Activated naive CD8-positive, alpha-beta T cell treated with anti-CD3 and anti-CD28 coated beads, Interleukin-2, amount 10 ng/mL, durations not matched to agents 7 days and 5 days (primary cell): ENCODE measurements at regions not wholly inside any gene's neighbourhood (a gene's known extent, or its start where the extent isn't known, plus 50 kb on each side); places are given as distances from the start of the nearest gene placed in this dataset.

Source experiments
- ATAC-seq: fragments of 150-1000 bp; cut with Tn5 transposase; one replicate; pipeline ENCODE4 v1.10.0; 2021; ENCODE audit warnings: low read depth, moderate library complexity
- POLR2A ChIA-PET: fragments of 350-600 bp; sonication (Branson Sonifier 250); formaldehyde crosslinking; loops from one replicate; lab custom pipeline; 2021; ENCODE audit warnings: antibody characterized with exemption; lab: Charles Lee
- DNase-seq: peaks from one replicate; pipeline ENCODE4 v3.0.0; 2021
- H3K27ac Mint-ChIP-seq: one replicate; pipeline ENCODE4 v1.8.0; 2022; ENCODE audit warnings: mild to moderate bottlenecking, mixed read lengths
- H3K27me3 Mint-ChIP-seq: one replicate; pipeline ENCODE4 v1.8.0; 2022; ENCODE audit warnings: mild to moderate bottlenecking, moderate library complexity, mixed read lengths
- H3K36me3 Mint-ChIP-seq: one replicate; pipeline ENCODE4 v1.8.0; 2021; ENCODE audit warnings: mild to moderate bottlenecking, mixed read lengths
- H3K4me1 Mint-ChIP-seq: one replicate; pipeline ENCODE4 v1.8.0; 2021; ENCODE audit warnings: mixed read lengths
- H3K4me3 Mint-ChIP-seq: one replicate; pipeline ENCODE4 v1.8.0; 2022; ENCODE audit warnings: mild to moderate bottlenecking, moderate library complexity, mixed read lengths
- H3K9me3 Mint-ChIP-seq: one replicate; pipeline ENCODE4 v1.8.0; 2021; ENCODE audit warnings: mixed read lengths

- no peak for ATAC-seq
- POLR2A ChIA-PET: no interaction called here
- no peak overlapping the region for H3K27ac Mint-ChIP-seq
Measured at GRCh38 chr18:24983566-24984139, 368.3 kb downstream of the ZNF521 start.

GRCh38 chr18:24985586-24985985 is 366.4 kb downstream of the ZNF521 start:
- no peak for ATAC-seq
- Mint-ChIP-seq H3K4me3 (no peak overlapping the region), H3K36me3 (no peaks in the 10 kb centered on the region), H3K4me1 (no peaks in the 10 kb centered on the region), H3K27me3 (peaks cover 2% of the 10 kb centered on the region), H3K27ac (no peak overlapping the region), H3K9me3 (peaks cover 3% of the 10 kb centered on the region)
- POLR2A ChIA-PET: no interaction called here
- DNase-seq: no peak

More at GRCh38 chr18:24983566-24984139, 368.3 kb downstream of the ZNF521 start:
- Mint-ChIP-seq H3K4me3 (no peak overlapping the region), H3K27me3 (peaks cover 2% of the 10 kb centered on the region), H3K9me3 (peaks cover 3% of the 10 kb centered on the region), H3K4me1 (no peaks in the 10 kb centered on the region), H3K36me3 (no peaks in the 10 kb centered on the region)
- DNase-seq: no peak

- peaks cover 2% of the 10 kb centered on the region for H3K27me3 Mint-ChIP-seq
- H3K9me3 Mint-ChIP-seq: peaks cover 5% of the 10 kb centered on the region
- ATAC-seq: no peak
- H3K4me3 Mint-ChIP-seq: no peak overlapping the region
- H3K36me3 Mint-ChIP-seq: no peaks in the 10 kb centered on the region
- POLR2A ChIA-PET: no interaction called here
- DNase-seq: no peak
- H3K27ac Mint-ChIP-seq: no peak overlapping the region
- H3K4me1 Mint-ChIP-seq: no peaks in the 10 kb centered on the region
Measured at GRCh38 chr18:24986666-24987302, 365.2 kb downstream of the ZNF521 start.

- DNase-seq (no peak), ATAC-seq (no peak)
- H3K27me3 Mint-ChIP-seq: peaks cover 2% of the 10 kb centered on the region
- no peaks in the 10 kb centered on the region for H3K4me1 Mint-ChIP-seq
- no peaks in the 10 kb centered on the region for H3K36me3 Mint-ChIP-seq
- peaks cover 5% of the 10 kb centered on the region for H3K9me3 Mint-ChIP-seq
- no peak overlapping the region for H3K4me3 Mint-ChIP-seq
- no peak overlapping the region for H3K27ac Mint-ChIP-seq
- POLR2A ChIA-PET: no interaction called here
Measured at GRCh38 chr18:24987303-24988252, 364.4 kb downstream of the ZNF521 start.

- peaks cover 2% of the 10 kb centered on the region for H3K27me3 Mint-ChIP-seq
- no peaks in the 10 kb centered on the region for H3K4me1 Mint-ChIP-seq
- ATAC-seq (no peak), DNase-seq (no peak)
- no peak overlapping the region for H3K4me3 Mint-ChIP-seq
- no peak overlapping the region for H3K27ac Mint-ChIP-seq
- H3K36me3 Mint-ChIP-seq: no peaks in the 10 kb centered on the region
- POLR2A ChIA-PET: no interaction called here
- H3K9me3 Mint-ChIP-seq: peaks cover 5% of the 10 kb centered on the region
Measured at GRCh38 chr18:24988253-24988840, 363.6 kb downstream of the ZNF521 start.

GRCh38 chr18:24989760-24990593 is 362.0 kb downstream of the ZNF521 start:
- no peaks in the 10 kb centered on the region for H3K4me1 Mint-ChIP-seq
- POLR2A ChIA-PET: no interaction called here

GRCh38 chr18:24990671-24991134 is 361.3 kb downstream of the ZNF521 start:
- POLR2A ChIA-PET: no interaction called here
- ATAC-seq (no peak), DNase-seq (no peak)
- Mint-ChIP-seq H3K27ac (no peak overlapping the region), H3K9me3 (peaks cover 5% of the 10 kb centered on the region), H3K4me3 (no peak overlapping the region), H3K36me3 (no peaks in the 10 kb centered on the region), H3K4me1 (no peaks in the 10 kb centered on the region), H3K27me3 (peaks cover 2% of the 10 kb centered on the region)

More at GRCh38 chr18:24989760-24990593, 362.0 kb downstream of the ZNF521 start:
- DNase-seq (no peak), ATAC-seq (no peak)
- H3K4me3 Mint-ChIP-seq: no peak overlapping the region
- H3K36me3 Mint-ChIP-seq: no peaks in the 10 kb centered on the region
- H3K27ac Mint-ChIP-seq: no peak overlapping the region
- peaks cover 2% of the 10 kb centered on the region for H3K27me3 Mint-ChIP-seq
- H3K9me3 Mint-ChIP-seq: peaks cover 5% of the 10 kb centered on the region

GRCh38 chr18:24991141-24992060 is 360.6 kb downstream of the ZNF521 start:
- Mint-ChIP-seq H3K4me3 (no peak overlapping the region), H3K4me1 (no peaks in the 10 kb centered on the region), H3K36me3 (no peaks in the 10 kb centered on the region), H3K9me3 (peaks cover 5% of the 10 kb centered on the region), H3K27ac (no peak overlapping the region), H3K27me3 (peaks cover 2% of the 10 kb centered on the region)
- POLR2A ChIA-PET: no interaction called here
- ATAC-seq (no peak), DNase-seq (no peak)

GRCh38 chr18:24992491-24992890 is 359.5 kb downstream of the ZNF521 start:
- DNase-seq (no peak), ATAC-seq (no peak)
- H3K27me3 Mint-ChIP-seq: peaks cover 2% of the 10 kb centered on the region
- no peaks in the 10 kb centered on the region for H3K36me3 Mint-ChIP-seq
- H3K4me1 Mint-ChIP-seq: no peaks in the 10 kb centered on the region
- POLR2A ChIA-PET: no interaction called here
- no peak overlapping the region for H3K4me3 Mint-ChIP-seq
- H3K27ac Mint-ChIP-seq: no peak overlapping the region
- peaks cover 5% of the 10 kb centered on the region for H3K9me3 Mint-ChIP-seq

GRCh38 chr18:24993628-24994027 is 358.3 kb downstream of the ZNF521 start:
- POLR2A ChIA-PET: no interaction called here
- no peak for ATAC-seq
- Mint-ChIP-seq H3K4me3 (no peak overlapping the region), H3K4me1 (no peaks in the 10 kb centered on the region), H3K36me3 (no peaks in the 10 kb centered on the region), H3K27me3 (no peaks in the 10 kb centered on the region), H3K9me3 (peaks cover 2% of the 10 kb centered on the region), H3K27ac (no peak overlapping the region)
- DNase-seq: no peak

- DNase-seq: no peak
- Mint-ChIP-seq H3K36me3 (no peaks in the 10 kb centered on the region), H3K4me1 (no peaks in the 10 kb centered on the region), H3K9me3 (peaks cover 8% of the 10 kb centered on the region), H3K27me3 (no peaks in the 10 kb centered on the region), H3K4me3 (no peak overlapping the region), H3K27ac (no peak overlapping the region)
- POLR2A ChIA-PET: no interaction called here
- no peak for ATAC-seq
Measured at GRCh38 chr18:24995056-24995455, 356.9 kb downstream of the ZNF521 start.

GRCh38 chr18:24995755-24996154 is 356.2 kb downstream of the ZNF521 start:
- no peaks in the 10 kb centered on the region for H3K4me1 Mint-ChIP-seq
- H3K9me3 Mint-ChIP-seq: peaks cover 8% of the 10 kb centered on the region
- H3K4me3 Mint-ChIP-seq: no peak overlapping the region
- no peaks in the 10 kb centered on the region for H3K36me3 Mint-ChIP-seq
- POLR2A ChIA-PET: no interaction called here
- no peak overlapping the region for H3K27ac Mint-ChIP-seq
- ATAC-seq: no peak
- DNase-seq: no peak
- H3K27me3 Mint-ChIP-seq: no peaks in the 10 kb centered on the region
